ENCODE measurements at regions not wholly inside any gene's neighbourhood (a gene's known extent, or its start where the extent isn't known, plus 50 kb on each side); places are given as distances from the start of the nearest gene placed in this dataset.

- Histone ChIP-seq H3K4me3 (ENCODE audit: low read depth, low read length) (no peak overlapping the region), H3K27me3 (ENCODE audit: control insufficient read depth, insufficient read depth, low read length) (no peaks in the 10 kb centered on the region), H3K36me3 (ENCODE audit: control insufficient read depth, insufficient read depth, low read length) (no peaks in the 10 kb centered on the region)
- peak; percentile 43 for DNase-seq (ENCODE audit: low read depth)
- TF ChIP-seq CTCF (IDR thresholded peaks at IDR 0.05; ENCODE audit: insufficient read depth, low read length, poor library complexity, severe bottlenecking), result peak; percentile 95
Observed at GRCh38 chr2:18387441-18388206, 172.8 kb downstream of the RDH14 start.

DNA sequence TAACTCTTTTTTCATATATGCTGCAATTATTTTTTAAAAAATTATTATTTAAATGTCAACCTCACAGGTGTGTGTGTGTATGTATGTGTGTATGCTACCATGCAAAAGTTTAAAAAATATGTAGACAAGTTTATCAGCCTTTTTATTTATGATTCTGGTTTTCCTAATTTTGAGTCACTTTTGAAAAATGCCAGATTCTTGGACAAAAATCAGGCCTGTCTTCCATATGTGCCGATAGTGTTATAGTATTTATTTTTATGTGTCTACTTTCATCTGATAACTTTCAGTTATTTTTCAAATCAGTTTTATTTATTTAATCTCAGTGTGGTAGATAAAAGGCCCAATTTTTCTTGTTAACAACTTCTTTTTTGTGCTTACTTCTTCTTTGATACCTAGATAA lies 176.2 kb downstream of the RDH14 start:
- no peak for DNase-seq (ENCODE audit: low read depth)
- no peak overlapping the region for H3K4me3 ChIP-seq (ENCODE audit: low read depth, low read length)
- no peak for TF ChIP-seq CTCF (IDR thresholded peaks at IDR 0.05; ENCODE audit: insufficient read depth, low read length, poor library complexity, severe bottlenecking)
- H3K27me3 ChIP-seq (ENCODE audit: control insufficient read depth, insufficient read depth, low read length), result no peaks in the 10 kb centered on the region
- H3K36me3 ChIP-seq (ENCODE audit: control insufficient read depth, insufficient read depth, low read length), result no peaks in the 10 kb centered on the region

- DNase-seq (ENCODE audit: low read depth), result no peak
- Histone ChIP-seq H3K27me3 (ENCODE audit: control insufficient read depth, insufficient read depth, low read length) (no peaks in the 10 kb centered on the region), H3K4me3 (ENCODE audit: low read depth, low read length) (no peak overlapping the region), H3K36me3 (ENCODE audit: control insufficient read depth, insufficient read depth, low read length) (no peaks in the 10 kb centered on the region)
- no peak for TF ChIP-seq CTCF (IDR thresholded peaks at IDR 0.05; ENCODE audit: insufficient read depth, low read length, poor library complexity, severe bottlenecking)
Observed at GRCh38 chr2:18381386-18381785, 179.1 kb downstream of the RDH14 start.

GRCh38 chr2:18380321-18380720 lies 180.1 kb downstream of the RDH14 start:
- H3K27me3 ChIP-seq (ENCODE audit: control insufficient read depth, insufficient read depth, low read length), result no peaks in the 10 kb centered on the region
- H3K4me3 ChIP-seq (ENCODE audit: low read depth, low read length), result no peak overlapping the region
- no peak for DNase-seq (ENCODE audit: low read depth)
- no peaks in the 10 kb centered on the region for H3K36me3 ChIP-seq (ENCODE audit: control insufficient read depth, insufficient read depth, low read length)
- TF ChIP-seq CTCF (IDR thresholded peaks at IDR 0.05; ENCODE audit: insufficient read depth, low read length, poor library complexity, severe bottlenecking), result no peak

DNA sequence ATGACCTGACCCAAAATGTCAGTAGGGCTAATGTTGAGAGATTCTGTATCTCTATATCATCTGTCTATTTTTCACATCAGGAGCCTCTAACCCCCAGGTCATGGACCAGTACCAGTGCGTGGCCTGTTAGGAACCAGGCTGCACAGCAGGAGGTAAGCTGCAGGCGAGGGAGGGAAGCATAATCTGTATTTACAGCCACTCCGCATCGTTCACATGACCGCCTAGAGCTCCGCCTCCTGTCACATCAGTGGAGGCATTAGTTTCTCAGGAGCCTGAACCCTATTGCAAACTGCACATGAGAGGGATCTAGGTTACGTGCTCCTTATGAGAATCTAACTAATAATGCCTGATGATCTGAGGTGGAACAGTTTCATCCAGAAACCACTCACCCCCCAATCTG lies 180.6 kb downstream of the RDH14 start:
- H3K27me3 ChIP-seq (ENCODE audit: control insufficient read depth, insufficient read depth, low read length), result no peaks in the 10 kb centered on the region
- H3K4me3 ChIP-seq (ENCODE audit: low read depth, low read length), result no peak overlapping the region
- no peak for TF ChIP-seq CTCF (IDR thresholded peaks at IDR 0.05; ENCODE audit: insufficient read depth, low read length, poor library complexity, severe bottlenecking)
- H3K36me3 ChIP-seq (ENCODE audit: control insufficient read depth, insufficient read depth, low read length), result no peaks in the 10 kb centered on the region
- no peak for DNase-seq (ENCODE audit: low read depth)
